Fibroblast of skin of right biceps (primary cell): ENCODE measurements at regions not wholly inside any gene's neighbourhood (a gene's known extent, or its start where the extent isn't known, plus 50 kb on each side); places are given as distances from the start of the nearest gene placed in this dataset.
"Not testable (repeated sequence)": the region's sequence is repeated elsewhere in the genome, so short reads cannot be mapped to it uniquely, and the experiment has no call there.

Source experiments
- DNase-seq: peaks from one replicate; pipeline ENCODE4 v3.0.0-alpha.2; 2013

DNA sequence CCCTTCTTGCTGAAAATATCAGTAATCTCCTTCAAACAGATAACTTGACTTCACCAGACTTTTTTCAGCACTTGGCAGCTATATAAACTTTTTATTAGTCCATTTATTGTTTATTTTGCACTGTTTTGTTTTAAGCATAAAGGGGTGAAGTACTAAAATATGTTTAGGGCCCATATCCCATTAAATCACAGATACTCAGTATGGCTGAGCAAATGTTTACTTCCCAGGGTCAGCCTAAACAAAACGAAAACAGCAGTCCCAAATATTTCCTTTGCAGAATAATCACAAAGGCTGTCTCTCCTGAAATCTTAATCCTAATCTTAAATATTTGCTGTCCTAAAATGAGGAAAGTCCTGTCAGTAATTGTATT, 649.6 kb downstream of the TNS3 start:
- no peak for DNase-seq

DNA sequence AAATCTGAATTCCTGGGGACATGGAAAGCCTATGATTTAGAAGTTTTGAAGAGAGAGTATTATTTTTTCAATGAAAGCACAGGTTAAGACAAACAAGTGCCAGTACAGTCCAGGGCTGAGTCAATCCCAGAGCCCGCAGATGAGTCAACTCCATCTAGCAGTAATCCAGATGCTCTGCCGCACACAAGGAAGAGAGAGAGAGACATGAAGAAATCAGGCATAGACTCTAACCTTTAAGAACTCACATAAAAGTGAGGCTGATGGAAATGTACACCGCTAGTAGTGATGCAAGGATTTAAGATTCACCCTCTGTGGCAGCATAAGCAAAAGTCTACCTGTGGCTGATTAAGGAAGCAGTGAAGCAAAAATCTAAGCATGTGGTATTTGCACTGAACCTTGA, 651.5 kb downstream of the TNS3 start:
- peak; percentile 95 for DNase-seq

DNA sequence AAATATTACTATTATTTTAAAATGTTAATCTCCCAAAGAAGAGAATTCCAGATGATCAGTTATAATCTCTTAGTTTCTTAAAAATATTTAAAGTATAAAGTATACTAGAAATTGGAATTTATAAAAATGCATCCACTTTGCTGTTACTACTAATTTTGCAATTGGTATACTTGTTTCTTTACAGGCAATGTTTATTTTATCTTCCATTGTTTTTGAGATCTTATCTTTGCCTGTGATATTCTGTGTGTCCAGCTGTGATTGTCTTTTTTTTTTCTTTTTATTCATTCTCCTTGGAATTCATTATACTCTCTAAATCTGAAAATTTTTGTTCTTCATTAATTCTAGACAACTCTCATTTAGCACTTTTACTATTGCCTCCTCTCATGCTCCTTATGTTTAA, 652.6 kb downstream of the TNS3 start:
- no peak for DNase-seq

DNA sequence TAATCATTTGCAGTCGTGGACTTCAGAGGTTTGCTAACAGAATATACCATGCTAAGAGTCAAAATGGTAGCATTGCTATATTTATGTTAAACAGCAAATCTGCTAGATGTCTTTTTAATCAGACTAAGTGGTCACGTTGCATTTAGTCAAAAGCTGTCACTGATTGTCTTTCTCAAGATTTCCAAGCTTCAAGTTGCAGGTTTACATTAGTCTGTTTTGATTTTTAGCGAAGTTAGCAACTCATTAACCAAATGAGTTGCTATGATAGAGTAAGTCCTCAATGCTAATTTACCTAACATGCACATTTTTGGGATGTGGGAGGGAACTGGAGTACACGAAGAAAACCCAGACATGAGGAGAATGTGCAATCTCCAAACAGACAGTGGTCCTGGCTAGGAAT, 653.2 kb downstream of the TNS3 start:
- DNase-seq, result no peak

DNA sequence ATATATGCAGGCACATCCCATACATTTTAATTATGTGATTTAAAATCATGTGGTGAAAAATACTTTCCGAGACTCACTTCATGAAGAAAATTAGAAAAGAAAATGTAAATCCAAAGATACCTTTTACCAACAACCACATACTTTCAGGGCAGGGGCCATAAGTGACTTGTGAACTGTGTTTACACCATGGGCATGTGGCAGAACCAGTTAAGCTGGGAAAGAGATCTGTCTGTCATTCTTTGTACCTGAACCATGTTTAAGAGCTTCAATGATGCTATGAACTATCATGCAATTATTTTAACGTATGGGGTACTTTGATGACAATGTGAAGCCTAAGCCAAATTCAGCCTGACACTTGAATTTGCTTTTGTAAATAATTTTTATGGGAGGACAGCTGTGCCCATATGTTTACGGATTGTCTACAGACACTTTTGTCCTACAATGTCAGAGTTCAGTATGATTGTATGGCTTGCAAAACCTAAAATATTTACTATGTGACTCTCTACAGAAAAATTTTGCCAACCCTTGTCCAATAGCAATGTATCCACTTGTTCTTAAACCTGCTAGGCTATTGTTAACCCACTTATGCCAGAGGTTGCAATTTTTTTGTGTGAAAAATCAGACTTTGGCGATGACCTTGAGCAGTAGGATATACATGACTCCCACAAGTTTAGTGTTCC, 654.6 kb downstream of the TNS3 start:
- no peak for DNase-seq

DNA sequence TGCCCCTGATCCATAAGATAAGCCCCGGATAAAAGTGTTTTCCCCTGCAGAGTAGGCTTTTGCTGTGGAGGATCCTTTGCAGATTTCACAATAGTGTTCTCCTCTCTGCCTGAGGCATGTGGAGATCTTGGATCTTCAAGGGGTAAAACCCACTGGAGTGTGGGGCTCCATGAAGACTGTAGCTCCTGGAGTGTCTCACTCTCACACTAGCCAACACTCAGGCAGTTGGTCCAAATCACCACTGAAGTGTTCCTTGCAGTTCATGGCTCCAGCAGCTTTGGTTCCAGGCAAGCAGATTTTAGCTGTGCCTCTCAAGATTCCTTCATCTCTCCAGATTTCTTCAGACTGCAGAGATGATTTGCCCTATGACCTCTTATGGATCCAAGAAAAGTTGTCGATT, 665.3 kb downstream of the TNS3 start:
- DNase-seq, result no peak

DNA sequence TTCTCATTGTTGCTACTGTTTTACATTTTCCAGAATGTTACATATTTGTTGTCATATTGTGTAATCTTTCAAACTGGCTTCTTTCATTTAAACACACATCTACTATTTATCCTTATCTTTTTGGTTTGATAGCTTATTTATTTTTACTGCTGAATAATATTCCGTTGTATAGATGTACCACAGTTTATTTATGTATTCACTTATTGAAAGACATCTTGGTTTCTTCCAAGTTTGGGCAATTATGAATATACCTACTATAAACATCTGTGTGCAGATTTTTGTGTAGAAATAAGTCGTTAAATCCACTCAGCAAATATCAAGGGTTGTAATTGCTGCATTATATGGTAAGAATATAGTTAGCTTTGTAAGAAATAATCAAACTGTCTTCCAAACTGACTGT, 669.2 kb downstream of the TNS3 start:
- DNase-seq, result no peak

DNA sequence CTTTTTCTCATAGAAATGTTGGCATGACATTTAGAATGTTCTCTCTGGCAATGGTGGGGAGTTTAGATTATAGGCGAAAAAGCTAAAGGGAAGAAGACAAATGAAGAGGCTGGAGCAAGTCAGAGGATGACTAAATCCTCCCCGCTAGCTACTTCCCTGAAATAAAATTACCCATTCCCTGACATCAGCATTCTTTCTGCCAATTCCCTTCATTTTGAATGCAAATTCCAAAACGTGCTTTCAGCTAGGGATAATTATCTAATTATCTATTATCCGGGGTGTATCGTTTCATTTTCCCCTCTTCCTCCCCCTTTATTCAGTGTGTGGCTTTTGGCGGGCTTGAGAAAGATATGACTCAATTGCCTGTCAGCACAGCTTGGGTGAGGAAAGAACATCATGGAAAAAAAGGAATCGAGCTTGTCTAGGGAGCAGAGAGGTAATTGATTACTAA, 672.3 kb downstream of the TNS3 start:
- peak; percentile 98 for DNase-seq

DNA sequence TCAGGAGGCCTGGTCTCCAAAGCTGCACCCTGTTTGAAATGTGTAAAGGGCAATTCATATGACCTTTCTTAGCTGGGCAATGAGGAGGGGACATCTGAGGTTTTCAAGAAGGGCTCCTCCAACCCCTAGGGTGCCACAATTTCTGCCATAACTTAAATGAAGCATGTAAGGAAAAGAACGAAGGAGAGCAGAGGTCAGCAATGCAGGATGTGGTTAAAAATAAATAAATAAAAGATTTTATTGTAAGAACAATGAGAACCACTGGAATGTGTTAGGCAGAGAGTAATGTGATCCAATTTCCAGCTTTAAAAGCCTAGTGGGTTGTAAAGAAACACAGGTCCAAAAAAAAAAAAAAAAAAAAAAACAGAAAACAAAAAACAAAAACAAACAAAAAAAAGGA, 673.1 kb downstream of the TNS3 start:
- DNase-seq, result peak; percentile 91

DNA sequence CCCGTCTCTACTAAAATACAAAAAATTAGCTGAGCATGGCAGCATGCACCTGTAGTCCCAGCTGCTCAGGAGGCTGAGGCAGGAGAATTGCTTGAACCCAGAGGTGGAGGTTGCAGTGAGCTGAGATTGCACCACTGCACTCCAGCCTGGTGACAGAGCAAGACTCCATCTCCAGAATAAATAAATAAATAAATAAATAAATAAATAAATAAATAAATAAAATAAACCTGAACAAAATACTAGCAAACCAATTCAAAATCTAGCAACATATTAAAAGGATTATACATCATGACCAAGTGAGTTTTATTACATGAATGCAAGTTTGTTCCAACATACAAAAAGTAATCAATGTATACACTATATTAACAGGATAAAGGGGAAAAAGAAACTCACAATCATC, 677.4 kb downstream of the TNS3 start:
- not testable (repeated sequence) for DNase-seq

DNA sequence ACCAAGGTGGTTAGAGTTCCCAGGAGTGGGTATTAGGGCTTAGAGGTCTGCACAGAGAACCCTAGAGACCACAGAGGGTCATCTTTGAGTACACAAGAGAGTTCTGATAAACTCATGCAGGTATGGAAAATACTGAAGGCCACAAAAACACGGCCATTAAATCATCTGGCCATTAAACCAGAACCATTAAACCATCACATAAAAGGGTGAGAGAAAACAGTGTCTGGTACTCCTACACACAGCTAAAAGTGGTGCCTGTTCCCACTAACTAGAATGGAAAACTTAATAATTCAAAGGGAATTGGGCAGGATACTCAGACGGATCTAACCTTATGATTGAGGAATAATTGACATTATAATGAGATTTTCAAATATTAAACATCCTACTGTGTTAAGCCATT, 679.4 kb downstream of the TNS3 start:
- no peak for DNase-seq

DNA sequence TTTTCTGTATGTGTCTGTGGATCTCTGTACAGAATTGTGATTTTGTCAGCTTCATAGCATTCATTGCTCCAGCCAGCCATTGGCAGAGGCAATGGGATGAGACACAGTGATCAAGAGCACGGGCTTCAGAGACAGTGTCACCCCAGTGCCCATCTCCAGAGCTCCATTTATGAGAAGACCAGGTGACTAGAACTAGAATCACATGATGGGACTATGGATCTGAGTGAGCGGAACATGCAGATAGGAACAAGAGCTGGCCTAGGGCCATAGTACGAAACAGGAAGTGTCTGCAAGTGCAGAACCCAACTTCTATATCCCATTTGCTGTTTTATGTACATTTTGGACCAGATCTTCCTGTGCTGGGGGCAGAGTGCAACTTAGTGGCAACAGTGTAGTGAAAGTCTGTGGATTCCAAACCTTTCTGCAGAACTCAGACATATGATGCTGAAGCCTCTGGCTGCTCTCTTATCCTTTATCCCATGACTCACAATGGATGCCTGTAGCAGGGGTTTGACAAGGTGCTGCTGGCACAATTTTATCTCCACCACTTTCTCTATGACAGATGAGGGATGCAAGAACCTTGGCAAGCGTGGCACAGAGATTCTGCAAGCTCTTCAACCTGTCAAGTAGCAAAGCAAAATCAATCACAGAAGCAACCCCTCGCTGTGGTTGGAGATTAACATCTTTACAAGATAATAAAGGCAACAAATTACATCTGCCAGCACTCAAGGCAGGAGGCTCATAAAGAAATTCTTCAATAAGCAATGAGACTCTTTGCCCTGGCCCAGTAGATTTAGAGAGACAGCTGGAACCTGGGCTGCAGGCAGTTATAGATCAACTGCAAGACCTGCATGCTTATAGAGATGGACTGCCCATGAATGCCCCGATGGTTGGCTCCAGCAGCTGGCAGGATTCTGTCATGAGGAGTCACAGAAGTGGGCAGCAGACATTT, 681.3 kb downstream of the TNS3 start:
- no peak for DNase-seq

DNA sequence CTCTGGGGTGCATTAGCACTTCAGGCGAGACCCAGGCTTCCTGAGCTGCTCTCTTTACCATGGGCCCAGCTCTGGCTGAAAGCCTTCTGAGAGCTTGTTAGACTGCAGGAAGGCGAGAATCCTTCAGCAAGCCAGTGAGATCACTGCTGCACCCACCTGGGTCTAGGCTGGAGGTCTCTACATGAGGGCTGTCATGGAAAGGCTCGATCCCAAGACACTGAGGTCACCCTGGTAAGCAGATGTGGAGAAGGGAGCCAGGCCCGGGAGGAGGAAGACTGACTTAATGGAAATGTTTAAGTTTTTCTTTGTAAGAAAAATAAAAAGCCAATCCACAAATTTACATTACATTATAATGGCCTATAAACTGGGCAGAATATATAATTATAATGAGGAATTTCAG, 684.5 kb downstream of the TNS3 start:
- DNase-seq, result no peak

DNA sequence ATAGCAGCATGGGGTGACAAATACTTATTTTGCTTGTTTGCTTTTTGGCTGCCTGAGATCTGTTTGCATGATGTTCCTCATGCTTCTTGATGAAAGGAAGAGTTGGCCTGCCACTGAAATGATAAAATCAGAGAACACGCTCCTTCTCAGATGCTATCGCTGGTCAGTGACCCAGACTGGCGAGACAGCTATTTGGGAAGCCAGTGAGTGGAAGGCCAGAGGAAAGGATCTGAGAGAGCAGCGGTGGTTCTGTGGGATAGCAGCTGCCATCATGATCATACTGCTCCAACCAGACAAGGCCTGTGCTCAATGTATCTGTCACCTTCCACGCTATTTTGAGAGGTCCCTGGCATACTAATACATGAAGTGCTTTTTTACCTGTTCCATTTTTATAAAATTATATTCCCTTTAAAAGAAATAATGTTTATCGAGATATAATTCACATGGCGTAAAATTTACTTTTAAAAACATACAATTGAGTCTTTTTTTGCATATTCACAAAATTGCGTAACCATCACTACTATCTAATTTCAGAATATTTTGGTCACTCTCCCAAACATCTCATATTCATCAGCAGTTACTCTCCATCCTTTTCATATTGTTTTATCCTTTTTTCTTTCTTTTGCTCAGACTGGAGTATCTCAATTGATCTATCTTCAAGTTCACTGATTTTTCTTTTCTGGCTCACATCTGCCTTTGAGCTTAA, 695.1 kb downstream of the TNS3 start:
- DNase-seq, result no peak

DNA sequence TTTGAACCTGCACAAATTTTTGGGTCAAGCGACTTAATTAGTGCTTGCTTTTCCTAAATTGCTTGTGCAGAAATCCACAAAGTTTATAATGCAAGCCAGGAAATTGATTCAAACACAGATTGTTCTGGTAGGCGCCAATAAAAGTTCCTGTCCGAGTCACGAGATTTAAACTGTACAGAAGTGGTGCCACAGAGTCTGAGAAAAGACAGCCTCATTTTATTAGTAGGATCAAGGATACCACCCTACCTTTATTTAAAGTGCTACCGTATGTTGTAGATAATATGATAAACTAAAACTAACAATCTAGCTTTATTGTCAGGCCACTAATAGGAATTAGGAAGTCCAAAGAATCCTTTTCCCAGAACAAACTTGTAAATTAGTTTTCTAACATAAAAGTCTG, 696.7 kb downstream of the TNS3 start:
- DNase-seq, result no peak

DNA sequence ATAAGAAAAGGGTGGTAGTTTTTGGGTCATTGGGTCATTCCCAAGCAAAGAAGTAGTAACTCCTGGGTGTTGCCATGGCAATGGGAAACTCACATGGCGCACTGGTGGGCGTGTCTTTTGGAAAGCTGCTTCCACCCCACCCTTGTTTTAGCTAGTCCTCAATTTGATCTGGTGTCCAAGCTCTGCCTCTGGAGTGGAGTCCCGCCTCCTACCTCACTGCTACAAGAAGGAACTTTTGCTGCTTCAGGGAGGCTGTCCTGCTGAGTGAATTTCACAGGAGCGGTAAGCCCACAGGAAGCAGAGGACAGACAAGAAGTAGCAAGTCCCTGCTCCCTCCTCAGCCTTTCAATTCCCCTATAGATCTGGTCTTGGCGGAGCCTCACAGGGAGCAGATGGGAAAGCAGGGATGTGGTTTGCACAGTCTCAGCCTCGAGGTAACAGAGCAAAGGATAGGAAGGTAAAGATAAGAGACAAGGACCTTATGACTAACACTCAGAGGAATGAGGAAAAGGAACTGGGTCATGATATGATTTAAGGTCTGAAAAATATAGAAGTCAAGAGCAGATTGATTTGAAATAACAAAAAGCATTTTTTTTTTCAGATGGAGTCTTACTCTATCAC, 700.3 kb downstream of the TNS3 start:
- DNase-seq, result peak; percentile 39

DNA sequence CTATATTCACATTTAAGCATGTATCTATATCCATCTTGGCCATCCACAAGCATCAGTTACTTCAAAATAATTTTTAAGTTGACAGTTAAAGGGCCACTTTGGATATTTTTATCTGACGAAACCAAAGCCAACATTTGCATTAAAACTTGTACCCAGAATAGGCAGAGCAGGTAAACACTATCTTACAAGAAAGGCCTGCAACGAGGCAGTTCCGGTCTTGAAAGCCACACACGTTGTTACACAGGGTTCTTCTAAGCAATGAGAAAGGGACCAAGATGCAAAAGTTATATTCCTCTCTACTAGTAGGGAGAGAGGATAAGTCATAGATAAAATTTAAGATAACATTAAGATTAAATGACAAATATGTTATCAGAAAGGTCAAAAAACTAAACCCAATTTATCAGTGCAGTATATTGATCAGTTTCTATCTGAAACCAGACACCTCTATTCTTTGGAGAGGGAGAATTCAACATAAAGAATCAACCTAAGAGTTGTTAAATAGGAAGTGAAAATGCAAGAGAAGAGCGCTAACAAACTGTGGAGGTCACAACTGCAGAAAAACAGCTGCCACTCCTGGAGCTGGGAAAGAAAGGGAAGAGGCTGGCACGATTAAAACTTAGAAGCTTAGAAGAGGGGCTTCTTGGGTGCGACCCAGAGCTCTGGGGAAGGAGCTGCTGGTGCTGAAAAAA, 701.3 kb downstream of the TNS3 start:
- no peak for DNase-seq

DNA sequence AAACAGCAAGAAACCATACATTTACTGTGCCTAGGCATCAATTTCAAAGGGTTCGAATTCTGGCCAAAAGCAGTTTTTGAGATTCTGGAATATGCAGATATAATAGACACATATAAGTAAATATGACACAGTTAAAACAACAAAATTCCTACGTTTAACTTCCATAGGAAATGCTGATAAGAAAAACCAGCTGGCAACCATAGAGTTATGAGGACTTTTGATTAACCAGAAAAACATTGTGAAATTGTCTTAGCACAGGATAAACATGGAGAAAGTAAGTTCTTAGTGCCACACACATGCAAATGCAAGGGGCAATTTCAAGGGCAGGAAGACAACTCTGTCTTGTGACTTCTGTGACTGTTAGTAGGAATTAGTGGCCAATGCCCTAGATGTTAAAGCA, 702.1 kb downstream of the TNS3 start:
- no peak for DNase-seq

DNA sequence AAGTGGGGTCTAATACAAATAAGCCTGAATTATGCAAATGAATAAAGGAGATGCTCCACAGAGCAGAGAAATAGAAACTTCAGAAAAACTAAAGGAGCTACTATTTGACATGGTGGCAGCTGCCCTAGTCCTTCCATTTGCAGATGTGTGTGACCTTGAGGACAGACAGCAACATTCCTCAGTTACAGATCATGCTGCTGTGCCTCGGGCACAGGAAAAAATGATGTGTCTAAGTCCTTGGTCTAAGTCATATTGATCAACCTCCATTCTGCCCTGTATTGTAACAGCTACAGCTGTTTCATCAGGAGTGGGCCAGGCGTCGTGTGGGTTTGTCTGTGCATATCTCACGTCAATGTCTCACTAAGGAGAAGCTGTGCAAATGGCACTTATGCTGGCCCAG, 710.4 kb downstream of the TNS3 start:
- no peak for DNase-seq

DNA sequence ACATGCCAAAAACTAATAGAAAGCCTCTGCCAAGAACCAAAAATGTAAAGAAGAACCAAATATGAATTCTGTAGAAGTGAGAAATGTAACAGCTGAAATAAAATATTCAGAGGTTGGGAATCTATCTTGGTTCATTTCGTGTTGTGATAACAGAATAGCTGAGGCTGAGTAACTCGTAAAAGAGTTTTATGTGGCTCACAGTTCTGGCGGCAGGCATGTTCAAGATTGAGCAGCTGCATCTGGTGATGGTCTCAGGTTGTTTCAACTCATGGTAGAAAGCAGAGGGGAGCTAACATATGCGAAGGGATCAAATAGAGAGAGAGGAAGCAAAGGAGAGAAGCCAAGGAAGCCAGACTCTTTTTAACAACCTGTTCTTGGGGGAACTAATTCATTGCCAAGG, 717.2 kb downstream of the TNS3 start:
- DNase-seq, result peak; percentile 25

DNA sequence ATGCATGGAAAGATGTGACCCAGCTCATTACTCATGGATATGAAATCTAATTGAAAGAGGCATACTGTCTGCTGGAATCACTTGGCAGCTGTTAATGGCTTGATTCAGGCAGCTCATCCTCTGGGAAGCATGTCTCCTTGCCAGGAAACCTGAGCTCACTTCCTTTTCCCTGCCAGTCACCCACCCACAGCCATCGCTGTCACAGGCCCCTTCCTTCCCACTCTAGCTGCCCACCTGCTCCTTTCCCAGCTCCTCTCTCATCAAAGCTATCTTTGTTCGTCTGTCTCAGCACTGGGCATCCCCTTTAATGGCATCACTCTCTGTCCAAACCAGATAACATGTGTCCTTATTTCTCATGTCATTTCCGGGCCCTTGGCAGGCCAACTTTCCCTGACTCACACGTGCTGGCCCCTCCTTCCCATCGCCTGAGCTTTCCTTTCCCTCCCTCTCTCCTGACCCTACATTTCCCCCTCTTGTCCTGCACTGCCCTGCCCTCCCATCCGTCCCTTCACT, 721.9 kb downstream of the TNS3 start:
- DNase-seq, result peak; percentile 89

DNA sequence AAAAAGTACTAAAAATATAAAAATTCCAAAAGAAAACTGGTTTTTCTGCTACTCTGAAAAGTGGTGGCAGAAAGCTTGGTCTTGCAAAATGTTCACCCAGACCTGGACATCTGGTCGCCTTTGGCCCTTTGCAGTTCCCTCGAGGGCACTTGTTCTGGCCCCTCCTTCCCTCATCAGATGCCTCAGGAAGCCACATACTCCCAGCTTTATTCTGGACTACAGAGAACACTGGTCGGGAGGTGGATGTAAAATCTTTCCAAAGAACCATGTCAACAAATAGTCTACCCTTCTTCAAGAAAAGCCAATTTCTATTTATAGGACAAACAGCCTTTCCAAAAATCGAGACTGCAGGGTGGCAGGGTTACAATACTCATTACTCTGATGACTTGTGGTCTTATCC, 726.1 kb downstream of the TNS3 start:
- no peak for DNase-seq
